Endothelial cell of umbilical vein (primary cell): ENCODE measurements at regions not wholly inside any gene's neighbourhood (a gene's known extent, or its start where the extent isn't known, plus 50 kb on each side); places are given as distances from the start of the nearest gene placed in this dataset.

Experiments used
- BruUV-seq: library from RNA; stranded (reverse); fragments of 400-500 nt; replicated peaks from 2 replicates; lab custom pipeline; 2021; lab: Mats Ljungman, UMichigan
- CTCF ChIA-PET: fragments of 300-600, 350-600 bp; sonication (Branson Sonifier 250); formaldehyde crosslinking; loops from one replicate; lab custom pipeline; 2021; ENCODE audit warnings: antibody characterized with exemption, inconsistent platforms; lab: Charles Lee
- POLR2A ChIA-PET: fragments of 300-600, 350-600 bp; sonication (Branson Sonifier 250); formaldehyde crosslinking; loops from one replicate; lab custom pipeline; 2021; ENCODE audit warnings: antibody characterized with exemption, inconsistent platforms; lab: Charles Lee
- DNase-seq: peaks from one replicate; pipeline ENCODE4 v3.0.0-alpha.2; 2011; ENCODE audit warnings: low read depth, low spot score
- FAIRE-seq: peaks from 2 replicates; lab custom pipeline; 2011; peaks lifted over from hg19 to GRCh38; lab: Jason Lieb, UNC
- H2AFZ ChIP-seq: 2 replicates; pipeline ENCODE4 v1.6.0; 2012; ENCODE audit warnings: low read depth, low read length, control low read depth, inconsistent platforms
- H3K27ac ChIP-seq: 2 replicates; pipeline ENCODE4 v1.5.1; 2011; ENCODE audit warnings: low read depth, mild to moderate bottlenecking, control low read depth, low read length, moderate library complexity; ENCODE audit not compliant: insufficient read depth
- H3K27me3 ChIP-seq, 2 experiments: 2 replicates each; pipeline versions ENCODE4 v1.6.0 to v1.6.1; 2011; ENCODE audit warnings: low read length in 2 of 2, mixed read lengths in 1 of 2; ENCODE audit not compliant: control insufficient read depth in 2 of 2, insufficient read depth in 2 of 2
- H3K36me3 ChIP-seq, 2 experiments: 2 replicates in 1 of 2; 3 replicates in 1 of 2; pipeline ENCODE4 v1.5.1; 2011; ENCODE audit warnings: low read length in 2 of 2, mild to moderate bottlenecking in 1 of 2, moderate library complexity in 1 of 2; ENCODE audit not compliant: control insufficient read depth in 2 of 2, insufficient read depth in 2 of 2; ENCODE audit errors: extremely low read depth in 1 of 2
- H3K4me1 ChIP-seq: 3 replicates; pipeline ENCODE4 v1.5.1; 2011; ENCODE audit warnings: mild to moderate bottlenecking, low read length; ENCODE audit not compliant: control insufficient read depth, insufficient read depth; ENCODE audit errors: extremely low read depth
- H3K4me2 ChIP-seq: 2 replicates; pipeline ENCODE4 v1.6.1; 2011; ENCODE audit warnings: low read length, control low read depth, mixed read lengths; ENCODE audit not compliant: insufficient read depth
- H3K4me3 ChIP-seq, 3 experiments: fragments of 200-600 bp in 1 of 3; sonication (generic), shearing (Covaris generic) in 1 of 3; replicated peaks in 1 of 3; 2 replicates each; pipeline ENCODE4 v1.5.1; 2011 to 2016; ENCODE audit warnings: control low read depth in 3 of 3, low read length in 3 of 3, mild to moderate bottlenecking in 2 of 3, inconsistent platforms in 1 of 3, low read depth in 1 of 3, moderate library complexity in 1 of 3; ENCODE audit not compliant: insufficient read depth in 1 of 3
- H3K79me2 ChIP-seq: 2 replicates; pipeline ENCODE4 v1.6.0; 2012; ENCODE audit warnings: low read length, inconsistent platforms; ENCODE audit not compliant: control insufficient read depth, insufficient read depth
- H3K9ac ChIP-seq: replicated peaks from 2 replicates; pipeline ENCODE3; 2011; ENCODE audit warnings: low read length, control low read depth; ENCODE audit not compliant: insufficient read depth; ENCODE audit errors: extremely low read depth
- H3K9me1 ChIP-seq: replicated peaks from 3 replicates; pipeline ENCODE4 v1.6.0; 2011; ENCODE audit warnings: mild to moderate bottlenecking, low read length; ENCODE audit not compliant: control insufficient read depth, insufficient read depth; ENCODE audit errors: extremely low read depth
- H3K9me3 ChIP-seq: replicated peaks from 2 replicates; pipeline ENCODE4 v1.5.1; 2012; ENCODE audit warnings: low read length, inconsistent platforms; ENCODE audit not compliant: control insufficient read depth, insufficient read depth
- H4K20me1 ChIP-seq: replicated peaks from 2 replicates; pipeline ENCODE3; 2011; ENCODE audit warnings: mild to moderate bottlenecking, low read length; ENCODE audit not compliant: control insufficient read depth, insufficient read depth; ENCODE audit errors: extremely low read depth
- EZH2 ChIP-seq: IDR thresholded peaks from 2 replicates; pipeline ENCODE4 v1.6.1; 2012; ENCODE audit warnings: borderline replicate concordance, low read depth, mild to moderate bottlenecking, moderate library complexity, low read length, inconsistent platforms; ENCODE audit not compliant: severe bottlenecking
- FOS ChIP-seq: IDR thresholded peaks from 2 replicates; pipeline ENCODE4 v1.6.1; 2011; ENCODE audit warnings: mild to moderate bottlenecking, low read length, moderate library complexity, borderline replicate concordance; ENCODE audit not compliant: insufficient read depth
- GATA2 ChIP-seq: IDR thresholded peaks from 2 replicates; pipeline ENCODE4 v1.7.0; 2011; ENCODE audit warnings: low read depth, mild to moderate bottlenecking, moderate library complexity, mixed read lengths, low read length; ENCODE audit not compliant: insufficient read length, insufficient read depth
- JUN ChIP-seq: IDR thresholded peaks from 2 replicates; pipeline ENCODE4 v1.6.1; 2011; ENCODE audit warnings: borderline replicate concordance, low read depth; ENCODE audit not compliant: insufficient read length, insufficient read depth
- MYC ChIP-seq: IDR thresholded peaks from one replicate; pipeline ENCODE4 v1.6.1; 2011; ENCODE audit warnings: mild to moderate bottlenecking, low read depth, low read length
- POLR2A ChIP-seq: IDR thresholded peaks from 2 replicates; pipeline ENCODE4 v1.6.1; 2012; ENCODE audit warnings: low read depth, mild to moderate bottlenecking, control low read depth, low read length
- POLR2AphosphoS5 ChIP-seq: IDR thresholded peaks from 2 replicates; pipeline ENCODE4 v1.6.1; 2012; ENCODE audit warnings: low read depth, mild to moderate bottlenecking, control low read depth, low read length, moderate library complexity; ENCODE audit not compliant: insufficient read depth
- dilution Hi-C: fragments of 300-500 bp; cut with MboI; formaldehyde crosslinking; loops from one replicate; pipeline ENCODE4 v1.15.0; 2019; ENCODE audit warnings: low sequenced_read_pairs; ENCODE audit not compliant: extremely low pct_ligation_motif_present
- intact Hi-C: fragments of 100-400 bp; cut with micrococcal nuclease; formaldehyde crosslinking; loops from one replicate; pipeline ENCODE4 v1.10.0; 2022
- TF ChIP-seq, protein P1 (sequence below): IDR thresholded peaks from 2 replicates; pipeline ENCODE4 v1.6.1; 2011; ENCODE audit not compliant: insufficient read depth, insufficient read length
- TF ChIP-seq, protein P2 (sequence below), 2 donors: IDR thresholded peaks; 1 replicate in 1 of 2; 2 replicates in 1 of 2; pipeline ENCODE4 v1.5.1; 2011; ENCODE audit warnings: low read length in 2 of 2, mild to moderate bottlenecking in 2 of 2, moderate library complexity in 2 of 2, control low read depth in 1 of 2, inconsistent platforms in 1 of 2, low read depth in 1 of 2; ENCODE audit not compliant: insufficient read depth in 1 of 2; ENCODE audit errors: extremely low read depth in 1 of 2

DNA sequence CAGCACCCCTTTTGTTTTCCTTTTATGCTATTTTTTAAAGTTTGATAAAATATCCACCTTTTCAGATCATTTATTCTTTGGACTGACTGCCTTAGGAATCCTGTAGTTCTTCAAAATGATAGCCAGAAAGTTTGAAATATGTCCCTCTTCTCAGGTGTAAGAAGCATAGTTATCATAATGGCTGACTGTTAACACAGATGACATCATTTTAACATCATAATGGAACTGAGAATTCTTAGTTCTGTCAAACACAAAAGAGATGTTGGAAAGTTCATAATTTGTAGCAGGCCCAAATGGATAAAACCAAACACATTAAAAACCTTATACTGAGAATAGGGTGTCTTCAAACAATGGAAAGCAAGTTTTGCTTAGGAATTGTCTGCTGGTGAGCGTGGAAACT, 1254.4 kb downstream of the ADGRL3 start:
- no peaks in the 10 kb centered on the region for H3K9me1 ChIP-seq
- TF ChIP-seq, protein P1, sequence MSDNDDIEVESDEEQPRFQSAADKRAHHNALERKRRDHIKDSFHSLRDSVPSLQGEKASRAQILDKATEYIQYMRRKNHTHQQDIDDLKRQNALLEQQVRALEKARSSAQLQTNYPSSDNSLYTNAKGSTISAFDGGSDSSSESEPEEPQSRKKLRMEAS = no peak
- TF ChIP-seq POLR2A = no peak
- TF ChIP-seq EZH2 = no peak
- TF ChIP-seq MYC = no peak
- H3K27me3 ChIP-seq = no peaks in the 10 kb centered on the region
- no peak overlapping the region for H3K27ac ChIP-seq
- DNase-seq (no peak), FAIRE-seq (no peak)
- no peaks in the 10 kb centered on the region for H4K20me1 ChIP-seq
- H3K79me2 ChIP-seq = no peaks in the 10 kb centered on the region
- intact Hi-C loops = no loop called here
- no peaks in the 10 kb centered on the region for H3K4me1 ChIP-seq
- H3K9me3 ChIP-seq = peaks cover 2% of the 10 kb centered on the region
- dilution Hi-C loops = no loop called here
- H3K9ac ChIP-seq = no peak overlapping the region
- CTCF ChIA-PET = no interaction called here
- no TSS peak for BruUV-seq
- no peaks in the 10 kb centered on the region for H3K36me3 ChIP-seq
- no peak overlapping the region for H2AFZ ChIP-seq
- POLR2A ChIA-PET = no interaction called here
- no peak overlapping the region for H3K4me3 ChIP-seq
- no peak overlapping the region for H3K4me2 ChIP-seq

DNA sequence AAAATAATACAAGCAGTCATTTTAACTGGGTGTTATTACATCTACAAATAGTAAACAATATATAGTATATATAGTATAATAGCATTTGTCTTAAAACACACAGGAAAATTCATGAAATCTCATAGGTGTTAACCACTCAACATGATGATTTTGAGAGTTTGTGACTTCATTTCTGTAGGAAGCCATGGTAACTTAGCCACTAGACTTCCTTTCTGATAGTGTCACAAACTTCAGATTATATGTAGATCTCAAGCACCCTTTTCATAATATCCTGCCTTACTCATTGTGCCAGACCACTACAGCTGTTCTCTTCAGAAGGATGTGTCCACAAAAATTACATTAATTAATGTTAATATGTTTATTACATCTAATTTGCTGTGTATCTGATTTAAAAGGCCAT, 1250.6 kb downstream of the ADGRL3 start:
- Histone ChIP-seq H3K4me1 (no peaks in the 10 kb centered on the region), H3K27ac (no peak overlapping the region), H4K20me1 (no peaks in the 10 kb centered on the region), H3K9ac (no peak overlapping the region), H3K4me3 (no peak overlapping the region), H3K79me2 (no peaks in the 10 kb centered on the region), H3K9me3 (no peaks in the 10 kb centered on the region), H3K27me3 (no peaks in the 10 kb centered on the region), H3K4me2 (no peak overlapping the region), H2AFZ (no peak overlapping the region), H3K36me3 (no peaks in the 10 kb centered on the region), H3K9me1 (no peaks in the 10 kb centered on the region)
- POLR2A ChIA-PET = no interaction called here
- intact Hi-C loops (no loop called here), dilution Hi-C loops (no loop called here)
- no peak for TF ChIP-seq JUN
- TF ChIP-seq, protein P1 = no peak
- no peak for TF ChIP-seq GATA2
- no peak for TF ChIP-seq MYC
- no peak for TF ChIP-seq POLR2AphosphoS5
- TF ChIP-seq FOS = no peak
- no peak for TF ChIP-seq EZH2
- no peak for TF ChIP-seq POLR2A
- TF ChIP-seq, protein P2, sequence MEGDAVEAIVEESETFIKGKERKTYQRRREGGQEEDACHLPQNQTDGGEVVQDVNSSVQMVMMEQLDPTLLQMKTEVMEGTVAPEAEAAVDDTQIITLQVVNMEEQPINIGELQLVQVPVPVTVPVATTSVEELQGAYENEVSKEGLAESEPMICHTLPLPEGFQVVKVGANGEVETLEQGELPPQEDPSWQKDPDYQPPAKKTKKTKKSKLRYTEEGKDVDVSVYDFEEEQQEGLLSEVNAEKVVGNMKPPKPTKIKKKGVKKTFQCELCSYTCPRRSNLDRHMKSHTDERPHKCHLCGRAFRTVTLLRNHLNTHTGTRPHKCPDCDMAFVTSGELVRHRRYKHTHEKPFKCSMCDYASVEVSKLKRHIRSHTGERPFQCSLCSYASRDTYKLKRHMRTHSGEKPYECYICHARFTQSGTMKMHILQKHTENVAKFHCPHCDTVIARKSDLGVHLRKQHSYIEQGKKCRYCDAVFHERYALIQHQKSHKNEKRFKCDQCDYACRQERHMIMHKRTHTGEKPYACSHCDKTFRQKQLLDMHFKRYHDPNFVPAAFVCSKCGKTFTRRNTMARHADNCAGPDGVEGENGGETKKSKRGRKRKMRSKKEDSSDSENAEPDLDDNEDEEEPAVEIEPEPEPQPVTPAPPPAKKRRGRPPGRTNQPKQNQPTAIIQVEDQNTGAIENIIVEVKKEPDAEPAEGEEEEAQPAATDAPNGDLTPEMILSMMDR (IDR thresholded peaks at IDR 0.05; ENCODE audit: extremely low read depth in 1 of 2, insufficient read depth in 1 of 2, low read depth in 1 of 2, low read length in 2 of 2) = no peak
- CTCF ChIA-PET = no interaction called here
- DNase-seq = no peak
- FAIRE-seq = no peak
- BruUV-seq = no TSS peak
